Liver (tissue), 3 donors: ENCODE measurements at regions not wholly inside any gene's neighbourhood (a gene's known extent, or its start where the extent isn't known, plus 50 kb on each side); places are given as distances from the start of the nearest gene placed in this dataset.

Experiments used
- CTCF ChIP-seq: fragments of 150-350 bp; IDR thresholded peaks from 2 replicates; pipeline ENCODE4 v1.5.1; 2017; ENCODE audit warnings: improper control_type of control experiment, low read depth, low read length; ENCODE audit not compliant: missing input control
- EGR1 ChIP-seq, 2 donors: IDR thresholded peaks; 2 replicates each; pipeline ENCODE4 v1.6.1; 2016 to 2018; ENCODE audit warnings: antibody characterized with exemption in 2 of 2, low read depth in 2 of 2
- FOXA1 ChIP-seq: IDR thresholded peaks from 2 replicates; pipeline ENCODE4 v1.6.1; 2016; ENCODE audit warnings: antibody characterized with exemption
- GABPA ChIP-seq, 2 donors: IDR thresholded peaks in 1 of 2; conservative IDR thresholded peaks in 1 of 2; 2 replicates each; pipeline ENCODE4 v1.6.1; 2016; ENCODE audit warnings: antibody characterized with exemption in 2 of 2, mild to moderate bottlenecking in 1 of 2, moderate library complexity in 1 of 2
- HNF4A ChIP-seq, 2 donors: conservative IDR thresholded peaks; 2 replicates each; pipeline ENCODE4 v1.6.1; 2016; ENCODE audit warnings: antibody characterized with exemption in 2 of 2, mild to moderate bottlenecking in 2 of 2
- JUND ChIP-seq, 2 donors: IDR thresholded peaks; 2 replicates each; pipeline ENCODE4 v1.6.1; 2016; ENCODE audit warnings: antibody characterized with exemption in 2 of 2
- MAX ChIP-seq: IDR thresholded peaks from 2 replicates; pipeline ENCODE4 v1.6.1; 2016; ENCODE audit warnings: antibody characterized with exemption
- REST ChIP-seq: IDR thresholded peaks from 2 replicates; pipeline ENCODE4 v1.6.1; 2016; ENCODE audit warnings: antibody characterized with exemption, mild to moderate bottlenecking
- SP1 ChIP-seq: IDR thresholded peaks from 2 replicates; pipeline ENCODE4 v1.6.1; 2018; ENCODE audit warnings: antibody characterized with exemption, mild to moderate bottlenecking
- TAF1 ChIP-seq: conservative IDR thresholded peaks from 2 replicates; pipeline ENCODE4 v1.6.1; 2016; ENCODE audit warnings: antibody characterized with exemption, mild to moderate bottlenecking
- YY1 ChIP-seq: IDR thresholded peaks from 2 replicates; pipeline ENCODE4 v1.6.1; 2016; ENCODE audit warnings: antibody characterized with exemption, mild to moderate bottlenecking
- donor health status: healthy.
- donor health status: healthy.

- TF ChIP-seq CTCF (no peak), GABPA (IDR thresholded peaks at IDR 0.05 in 1 of 2, conservative IDR thresholded peaks at IDR 0.05 in 1 of 2) (no peak), EGR1 (IDR thresholded peaks at IDR 0.05; ENCODE audit: low read depth in 2 of 2) (no peak), REST (no peak), MAX (no peak), JUND (IDR thresholded peaks at IDR 0.05) (no peak), SP1 (no peak), YY1 (no peak), HNF4A (conservative IDR thresholded peaks at IDR 0.05) (no peak), FOXA1 (no peak), TAF1 (no peak)
Measured at GRCh38 chr18:66252703-66253102, 351.2 kb downstream of the CDH19 start.
